H1 (cell line): ENCODE measurements at regions not wholly inside any gene's neighbourhood (a gene's known extent, or its start where the extent isn't known, plus 50 kb on each side); places are given as distances from the start of the nearest gene placed in this dataset.

Experiments used
- CTCF ChIA-PET: fragments of 300-600 bp; sonication (Branson Sonifier 250); formaldehyde crosslinking; loops from one replicate; lab custom pipeline; 2021; ENCODE audit not compliant: partially characterized antibody; lab: Charles Lee
- POLR2A ChIA-PET: fragments of 300-600 bp; sonication (Branson Sonifier 250); formaldehyde crosslinking; loops from one replicate; lab custom pipeline; 2021; ENCODE audit warnings: inconsistent platforms; ENCODE audit not compliant: partially characterized antibody; lab: Charles Lee
- DNase-seq, 2 experiments: peaks; one replicate each; pipeline versions ENCODE4 v3.0.0 to v3.0.0-alpha.2; 2010 to 2022; ENCODE audit warnings: low spot score in 2 of 2, low read depth in 1 of 2, mixed read lengths in 1 of 2
- FAIRE-seq: peaks from 2 replicates; lab custom pipeline; 2011; peaks lifted over from hg19 to GRCh38; lab: Jason Lieb, UNC
- H2AFZ ChIP-seq: 2 replicates; pipeline ENCODE4 v1.8.1; 2012; ENCODE audit warnings: low read length, inconsistent platforms
- H2AK5ac ChIP-seq: 2 replicates; pipeline ENCODE4 v1.6.1; 2013; ENCODE audit warnings: low read depth, low read length
- H2BK120ac ChIP-seq: replicated peaks from 2 replicates; pipeline ENCODE3; 2013; ENCODE audit warnings: low read depth, low read length, inconsistent platforms
- H2BK12ac ChIP-seq: 2 replicates; pipeline ENCODE4 v1.6.1; 2013; ENCODE audit warnings: low read depth, low read length
- H2BK15ac ChIP-seq: 2 replicates; pipeline ENCODE4 v1.6.1; 2013; ENCODE audit warnings: low read length
- H2BK20ac ChIP-seq: 2 replicates; pipeline ENCODE4 v1.6.1; 2013; ENCODE audit warnings: low read length
- H2BK5ac ChIP-seq: 2 replicates; pipeline ENCODE4 v1.6.1; 2013; ENCODE audit warnings: low read depth, low read length
- H3K14ac ChIP-seq: 2 replicates; pipeline ENCODE4 v1.6.1; 2013; ENCODE audit warnings: inconsistent platforms; ENCODE audit not compliant: insufficient read length
- H3K18ac ChIP-seq: 2 replicates; pipeline ENCODE4 v1.6.1; 2013; ENCODE audit warnings: low read length; ENCODE audit errors: extremely low read depth
- H3K23ac ChIP-seq: 2 replicates; pipeline ENCODE4 v1.6.1; 2013; ENCODE audit warnings: inconsistent platforms; ENCODE audit not compliant: insufficient read length
- H3K23me2 ChIP-seq: 2 replicates; pipeline ENCODE4 v1.6.1; 2013; ENCODE audit warnings: low read depth, low read length
- H3K27ac ChIP-seq: 2 replicates; pipeline ENCODE4 v1.6.1; 2011; ENCODE audit warnings: low read depth, low read length, inconsistent platforms
- H3K27me3 ChIP-seq, 4 experiments: replicated peaks in 1 of 4; 1 replicate in 1 of 4; 2 replicates in 3 of 4; pipeline versions ENCODE4 v1.6.1 to v1.8.1; 2011 to 2013; ENCODE audit warnings: low read length in 3 of 4, mild to moderate bottlenecking in 3 of 4, inconsistent platforms in 2 of 4, mixed read lengths in 2 of 4, moderate library complexity in 1 of 4; ENCODE audit not compliant: control insufficient read depth in 3 of 4, insufficient read depth in 3 of 4; ENCODE audit errors: extremely low read depth in 1 of 4
- H3K36me3 ChIP-seq, 4 experiments: 2 replicates each; pipeline versions ENCODE4 v1.6.1 to v1.8.1; 2011 to 2013; ENCODE audit warnings: mild to moderate bottlenecking in 4 of 4, low read length in 3 of 4, moderate library complexity in 2 of 4, control low read depth in 1 of 4, inconsistent platforms in 1 of 4; ENCODE audit not compliant: insufficient read depth in 4 of 4, control insufficient read depth in 2 of 4
- H3K4ac ChIP-seq: replicated peaks from 2 replicates; pipeline ENCODE3; 2013; ENCODE audit warnings: low read length, low read depth, mixed read lengths, inconsistent platforms; ENCODE audit not compliant: insufficient read length
- H3K4me1 ChIP-seq, 4 experiments: replicated peaks in 1 of 4; 1 replicate in 1 of 4; 2 replicates in 3 of 4; pipeline versions ENCODE4 v1.6.1 to v1.8.1; 2011 to 2013; ENCODE audit warnings: low read length in 3 of 4, inconsistent platforms in 2 of 4, mixed read lengths in 1 of 4; ENCODE audit not compliant: insufficient read depth in 4 of 4, control insufficient read depth in 3 of 4
- H3K4me2 ChIP-seq, 2 experiments: 2 replicates each; pipeline versions ENCODE4 v1.6.1 to v1.8.1; 2011 to 2013; ENCODE audit warnings: low read depth in 2 of 2, low read length in 2 of 2, control low read depth in 1 of 2, inconsistent platforms in 1 of 2, mild to moderate bottlenecking in 1 of 2; ENCODE audit not compliant: insufficient read depth in 1 of 2
- H3K4me3 ChIP-seq, 4 experiments: fragments of 200-600, 300-600 bp in 1 of 4; sonication (generic), shearing (Covaris generic), sonication (Bioruptor Twin) in 1 of 4; 2 replicates each; pipeline versions ENCODE4 v1.5.1 to v1.8.1; 2011 to 2016; ENCODE audit warnings: low read length in 4 of 4, low read depth in 3 of 4, control low read depth in 2 of 4, inconsistent platforms in 2 of 4, mild to moderate bottlenecking in 2 of 4, mixed read lengths in 1 of 4, moderate library complexity in 1 of 4; ENCODE audit not compliant: insufficient read depth in 2 of 4; ENCODE audit errors: extremely low read depth in 1 of 4
- H3K56ac ChIP-seq: replicated peaks from 2 replicates; pipeline ENCODE3; 2013; ENCODE audit warnings: low read depth, mild to moderate bottlenecking, mixed read lengths, low read length, inconsistent platforms; ENCODE audit not compliant: insufficient read length
- H3K79me1 ChIP-seq: 2 replicates; pipeline ENCODE4 v1.6.1; 2013; ENCODE audit warnings: low read depth, low read length, control low read depth
- H3K79me2 ChIP-seq, 2 experiments: 2 replicates each; pipeline versions ENCODE4 v1.6.1 to v1.8.1; 2012 to 2013; ENCODE audit warnings: low read length in 2 of 2, mild to moderate bottlenecking in 2 of 2, inconsistent platforms in 1 of 2; ENCODE audit not compliant: insufficient read depth in 2 of 2, control insufficient read depth in 1 of 2
- H3K9ac ChIP-seq, 4 experiments: replicated peaks in 1 of 4; 1 replicate in 1 of 4; 2 replicates in 3 of 4; pipeline versions ENCODE4 v1.6.1 to v1.8.1; 2011 to 2013; ENCODE audit warnings: low read depth in 3 of 4, low read length in 3 of 4, control low read depth in 2 of 4, mild to moderate bottlenecking in 2 of 4, moderate library complexity in 2 of 4, inconsistent platforms in 1 of 4; ENCODE audit errors: extremely low read depth in 1 of 4
- H3K9me3 ChIP-seq, 2 experiments: 2 replicates each; pipeline versions ENCODE4 v1.6.1 to v1.8.1; 2012 to 2013; ENCODE audit warnings: mild to moderate bottlenecking in 2 of 2, moderate library complexity in 2 of 2, control low read depth in 1 of 2, inconsistent platforms in 1 of 2, low read depth in 1 of 2, low read length in 1 of 2, mixed read lengths in 1 of 2; ENCODE audit not compliant: insufficient read depth in 2 of 2
- H4K20me1 ChIP-seq, 2 experiments: replicated peaks in 1 of 2; 2 replicates each; pipeline versions ENCODE3 to v1.8.1; 2011 to 2013; ENCODE audit warnings: inconsistent platforms in 2 of 2, low read length in 2 of 2, mild to moderate bottlenecking in 1 of 2; ENCODE audit not compliant: insufficient read depth in 2 of 2, control insufficient read depth in 1 of 2
- H4K5ac ChIP-seq: 2 replicates; pipeline ENCODE4 v1.6.1; 2013; ENCODE audit warnings: low read length, low read depth, mixed read lengths, inconsistent platforms; ENCODE audit not compliant: insufficient read length
- H4K8ac ChIP-seq: 2 replicates; pipeline ENCODE4 v1.8.0; 2013; ENCODE audit warnings: mild to moderate bottlenecking, moderate library complexity, low read length, inconsistent platforms; ENCODE audit not compliant: insufficient read depth; ENCODE audit errors: extremely low read depth
- H4K91ac ChIP-seq: replicated peaks from 2 replicates; pipeline ENCODE3; 2013; ENCODE audit warnings: low read length, mixed read lengths, inconsistent platforms; ENCODE audit not compliant: insufficient read length
- CBX8 ChIP-seq: fragments of 300-800, 300-1000 bp; sonication (generic); IDR thresholded peaks from 2 replicates; pipeline ENCODE4 v1.7.1; 2016; ENCODE audit warnings: low read depth, low read length, borderline replicate concordance
- WGBS, 2 experiments: shearing (Covaris generic) in 1 of 2; methylation state at CpG; one replicate each; pipeline versions ENCODE4 v1.1.6 to v1.1.7; 2013 to 2015; ENCODE audit warnings: low lambda C conversion rate in 2 of 2, mixed read lengths in 2 of 2, inconsistent platforms in 1 of 2, low coverage in 1 of 2, missing lambda C conversion rate in 1 of 2; ENCODE audit not compliant: insufficient replicate concordance in 2 of 2, insufficient coverage in 1 of 2, insufficient read length in 1 of 2; ENCODE audit errors: extremely low coverage in 1 of 2, missing lambda C conversion rate in 1 of 2; 5-methylcytosine and 5-hydroxymethylcytosine counted together

GRCh38 chr4:180304321-180304720, 1938.9 kb upstream of the TENM3 start:
- Histone ChIP-seq H3K27me3 (no peaks in the 10 kb centered on the region), H2BK5ac (no peak overlapping the region), H3K18ac (no peak overlapping the region), H3K14ac (no peak overlapping the region), H3K23ac (no peak overlapping the region), H3K36me3 (no peaks in the 10 kb centered on the region), H3K56ac (no peak overlapping the region), H3K4me2 (no peak overlapping the region), H3K79me1 (no peaks in the 10 kb centered on the region), H2BK120ac (no peak overlapping the region), H2AK5ac (no peak overlapping the region), H4K91ac (no peak overlapping the region), H2BK20ac (no peak overlapping the region), H4K20me1 (no peaks in the 10 kb centered on the region), H3K23me2 (no peaks in the 10 kb centered on the region), H4K8ac (no peak overlapping the region), H2BK15ac (no peak overlapping the region), H3K9ac (no peak overlapping the region), H3K4me1 (no peaks in the 10 kb centered on the region), H3K9me3 (no peaks in the 10 kb centered on the region), H3K79me2 (no peaks in the 10 kb centered on the region), H2AFZ (no peak overlapping the region), H3K4me3 (no peak overlapping the region), H4K5ac (no peak overlapping the region), H3K27ac (no peak overlapping the region), H3K4ac (no peak overlapping the region), H2BK12ac (no peak overlapping the region)
- no peak for DNase-seq
- no peak for TF ChIP-seq CBX8
- FAIRE-seq = no peak
- WGBS, 2 experiments = 60% methylated on average over 4 of the region's 4 CpGs; no CpG with 5 or more reads in 1 of the 2 experiments
- ChIA-PET POLR2A (no interaction called here), CTCF (interaction anchor here (0.6 kb wide), 1 partner anchor 244 kb away, joined by 4 read pairs; no protein-coding TSS in a partner anchor)
